IPS-15b (cell line): ENCODE measurements at regions not wholly inside any gene's neighbourhood (a gene's known extent, or its start where the extent isn't known, plus 50 kb on each side); places are given as distances from the start of the nearest gene placed in this dataset.

Source experiments
- H3K27me3 ChIP-seq: one replicate; pipeline ENCODE4 v1.6.1; 2013; ENCODE audit warnings: low read length; ENCODE audit not compliant: control insufficient read depth, insufficient read depth
- H3K36me3 ChIP-seq: one replicate; pipeline ENCODE4 v1.6.1; 2013; ENCODE audit warnings: low read length; ENCODE audit not compliant: control insufficient read depth, insufficient read depth
- H3K4me1 ChIP-seq: one replicate; pipeline ENCODE4 v1.6.1; 2013; ENCODE audit warnings: mild to moderate bottlenecking, low read length; ENCODE audit not compliant: control insufficient read depth, insufficient read depth
- H3K4me3 ChIP-seq: one replicate; pipeline ENCODE4 v1.5.1; 2013; ENCODE audit warnings: low read depth, low read length
- H3K9ac ChIP-seq: one replicate; pipeline ENCODE4 v1.6.1; 2013; ENCODE audit warnings: low read depth, mild to moderate bottlenecking, low read length
- H3K9me3 ChIP-seq: one replicate; pipeline ENCODE4 v1.6.1; 2013; ENCODE audit warnings: mild to moderate bottlenecking, low read length; ENCODE audit not compliant: control insufficient read depth, insufficient read depth

DNA sequence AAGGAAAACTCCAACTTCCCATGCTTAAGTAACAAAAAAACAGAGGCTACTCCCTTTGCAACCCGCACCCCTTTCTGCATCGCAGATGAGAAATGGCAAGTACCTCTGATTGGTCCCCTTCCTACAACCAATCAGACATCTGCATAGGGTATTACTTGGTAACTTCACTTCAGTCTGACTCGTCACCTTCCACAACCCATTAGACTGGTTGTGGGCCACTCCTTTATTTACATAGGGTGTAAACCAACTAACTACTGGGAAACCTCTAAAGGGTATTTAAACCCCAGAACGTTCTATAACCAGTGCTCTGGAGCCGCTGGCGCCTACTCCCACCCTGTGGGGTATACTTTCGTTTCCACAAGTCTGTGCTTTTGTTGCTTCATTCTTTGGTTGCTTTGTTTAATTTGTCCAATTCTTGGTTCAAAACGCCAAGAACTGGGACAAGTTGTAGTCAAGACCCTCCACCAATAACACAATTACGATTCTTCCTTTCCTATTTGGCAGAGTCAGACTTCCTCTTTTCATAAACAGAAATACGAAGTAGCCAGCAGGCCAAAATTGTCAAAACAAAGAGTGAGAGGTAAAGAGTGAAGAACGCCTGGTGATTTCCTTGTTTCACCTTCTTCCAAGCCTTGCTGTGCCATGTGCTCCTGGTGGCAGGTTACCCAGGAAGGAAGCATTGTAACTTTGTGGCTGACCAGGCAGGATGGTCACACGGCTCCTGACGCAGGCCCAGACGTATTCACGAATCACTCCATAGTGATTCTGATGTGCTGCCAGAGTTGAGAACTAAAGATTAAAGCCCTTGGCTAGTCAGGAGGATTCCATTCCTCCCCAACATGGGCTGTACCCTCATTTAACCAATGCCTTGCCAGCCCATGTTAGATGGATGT is 477.4 kb downstream of the ARHGEF28 start:
- Histone ChIP-seq H3K9me3 (no peaks in the 10 kb centered on the region), H3K9ac (no peak overlapping the region), H3K4me3 (no peak overlapping the region), H3K4me1 (no peaks in the 10 kb centered on the region), H3K27me3 (no peaks in the 10 kb centered on the region), H3K36me3 (no peaks in the 10 kb centered on the region)

DNA sequence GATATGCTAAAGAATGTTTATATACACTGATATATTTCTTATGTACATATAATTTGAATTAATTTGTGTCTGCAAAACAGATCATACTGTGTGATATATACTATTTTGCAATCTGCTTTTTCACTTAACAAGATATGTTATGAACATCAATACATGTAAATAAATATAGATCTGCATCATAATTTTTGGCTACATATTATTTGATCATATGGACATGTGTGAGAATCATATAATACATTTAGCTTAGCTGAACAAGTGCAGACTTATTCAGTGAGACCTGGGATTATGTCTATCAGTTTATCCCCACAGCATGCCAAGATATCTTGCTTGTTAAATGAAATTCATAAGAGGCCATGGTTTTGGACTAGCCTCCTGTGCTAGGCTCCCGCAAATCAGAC is 474.3 kb downstream of the ARHGEF28 start:
- Histone ChIP-seq H3K9me3 (no peaks in the 10 kb centered on the region), H3K9ac (no peak overlapping the region), H3K27me3 (no peaks in the 10 kb centered on the region), H3K36me3 (no peaks in the 10 kb centered on the region), H3K4me1 (no peaks in the 10 kb centered on the region), H3K4me3 (no peak overlapping the region)

GRCh38 chr5:74099538-74100267 is 473.7 kb downstream of the ARHGEF28 start:
- no peak overlapping the region for H3K9ac ChIP-seq
- H3K9me3 ChIP-seq: no peaks in the 10 kb centered on the region
- no peaks in the 10 kb centered on the region for H3K4me1 ChIP-seq
- H3K36me3 ChIP-seq: no peaks in the 10 kb centered on the region
- H3K4me3 ChIP-seq: no peak overlapping the region
- no peaks in the 10 kb centered on the region for H3K27me3 ChIP-seq

- Histone ChIP-seq H3K36me3 (no peaks in the 10 kb centered on the region), H3K4me1 (no peaks in the 10 kb centered on the region), H3K4me3 (no peak overlapping the region), H3K27me3 (no peaks in the 10 kb centered on the region), H3K9ac (no peak overlapping the region), H3K9me3 (no peaks in the 10 kb centered on the region)
Observed at GRCh38 chr5:74098941-74099340, 472.9 kb downstream of the ARHGEF28 start.

DNA sequence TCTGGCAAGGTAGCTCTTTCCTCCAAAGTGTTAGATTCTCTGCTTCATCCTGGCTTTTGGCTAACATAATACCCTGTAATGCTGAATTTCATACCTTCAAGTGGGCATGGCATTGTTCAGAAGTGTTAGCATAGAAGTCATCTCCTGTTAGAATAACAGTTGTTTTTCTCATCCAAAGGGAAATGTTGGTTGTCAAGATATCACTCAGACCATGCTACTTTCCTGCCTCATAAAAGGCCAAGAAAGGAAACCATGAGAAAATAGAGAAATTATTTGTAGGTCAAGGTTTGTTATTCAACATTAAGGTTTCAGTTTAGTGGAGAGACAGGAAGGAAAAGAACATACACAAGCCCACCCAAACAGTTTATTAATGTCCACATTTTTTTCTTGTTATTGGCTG is 472.5 kb downstream of the ARHGEF28 start:
- Histone ChIP-seq H3K4me3 (no peak overlapping the region), H3K36me3 (no peaks in the 10 kb centered on the region), H3K9me3 (no peaks in the 10 kb centered on the region), H3K9ac (no peak overlapping the region), H3K27me3 (no peaks in the 10 kb centered on the region), H3K4me1 (no peaks in the 10 kb centered on the region)

- Histone ChIP-seq H3K27me3 (no peaks in the 10 kb centered on the region), H3K4me1 (no peaks in the 10 kb centered on the region), H3K9ac (no peak overlapping the region), H3K9me3 (no peaks in the 10 kb centered on the region), H3K36me3 (no peaks in the 10 kb centered on the region), H3K4me3 (no peak overlapping the region)
Observed at GRCh38 chr5:74096325-74096724, 470.3 kb downstream of the ARHGEF28 start.

GRCh38 chr5:74095871-74096270 is 469.9 kb downstream of the ARHGEF28 start:
- Histone ChIP-seq H3K36me3 (no peaks in the 10 kb centered on the region), H3K9ac (no peak overlapping the region), H3K4me3 (no peak overlapping the region), H3K27me3 (no peaks in the 10 kb centered on the region), H3K9me3 (no peaks in the 10 kb centered on the region), H3K4me1 (no peaks in the 10 kb centered on the region)

DNA sequence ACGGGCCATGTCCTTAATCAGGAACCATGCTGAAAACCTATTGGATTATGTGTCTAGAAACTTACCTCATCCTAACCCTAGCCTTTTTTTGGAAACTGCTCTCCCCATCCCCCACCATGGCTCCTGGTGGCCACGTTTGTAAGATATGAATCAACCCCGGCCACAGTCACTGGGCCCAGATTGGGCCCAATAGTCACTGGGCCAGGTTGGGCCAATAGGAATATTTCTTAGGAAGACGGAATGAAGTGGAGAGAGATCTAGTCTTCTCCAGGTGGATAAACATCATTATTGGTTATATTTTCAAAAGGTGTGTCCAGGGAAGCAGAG is 468.7 kb downstream of the ARHGEF28 start:
- H3K4me1 ChIP-seq: no peaks in the 10 kb centered on the region
- H3K27me3 ChIP-seq: no peaks in the 10 kb centered on the region
- H3K9ac ChIP-seq: no peak overlapping the region
- no peaks in the 10 kb centered on the region for H3K9me3 ChIP-seq
- no peak overlapping the region for H3K4me3 ChIP-seq
- no peaks in the 10 kb centered on the region for H3K36me3 ChIP-seq

- no peaks in the 10 kb centered on the region for H3K36me3 ChIP-seq
- H3K9ac ChIP-seq: no peak overlapping the region
- no peaks in the 10 kb centered on the region for H3K27me3 ChIP-seq
- H3K4me1 ChIP-seq: no peaks in the 10 kb centered on the region
- H3K4me3 ChIP-seq: no peak overlapping the region
- H3K9me3 ChIP-seq: no peaks in the 10 kb centered on the region
Observed at GRCh38 chr5:74094096-74094781, 468.2 kb downstream of the ARHGEF28 start.

GRCh38 chr5:74093561-74093960 is 467.6 kb downstream of the ARHGEF28 start:
- Histone ChIP-seq H3K9ac (no peak overlapping the region), H3K9me3 (no peaks in the 10 kb centered on the region), H3K36me3 (no peaks in the 10 kb centered on the region), H3K4me1 (no peaks in the 10 kb centered on the region), H3K27me3 (no peaks in the 10 kb centered on the region), H3K4me3 (no peak overlapping the region)

DNA sequence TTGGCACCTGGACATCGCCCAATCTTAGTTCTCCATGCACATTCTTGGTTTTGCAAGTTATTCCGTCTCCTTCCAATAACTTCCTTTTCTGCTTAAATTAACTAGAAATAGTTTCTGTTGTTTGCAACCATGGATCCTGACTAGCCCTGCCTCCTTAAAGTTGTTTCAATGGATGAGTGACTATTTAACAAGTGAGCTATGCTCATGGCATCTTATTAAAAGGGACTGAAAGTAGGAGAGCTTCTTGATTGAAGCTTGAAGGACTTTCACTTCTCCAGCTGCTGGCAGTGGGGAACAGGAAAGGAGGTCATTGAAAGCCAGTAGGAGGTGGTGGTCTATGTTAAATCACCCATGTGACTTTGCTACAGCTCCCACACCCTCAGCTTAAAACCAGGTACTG is 466.8 kb downstream of the ARHGEF28 start:
- H3K36me3 ChIP-seq: no peaks in the 10 kb centered on the region
- H3K4me1 ChIP-seq: no peaks in the 10 kb centered on the region
- H3K9me3 ChIP-seq: no peaks in the 10 kb centered on the region
- no peaks in the 10 kb centered on the region for H3K27me3 ChIP-seq
- H3K4me3 ChIP-seq: no peak overlapping the region
- no peak overlapping the region for H3K9ac ChIP-seq
